ENCODE measurements at regions not wholly inside any gene's neighbourhood (a gene's known extent, or its start where the extent isn't known, plus 50 kb on each side); places are given as distances from the start of the nearest gene placed in this dataset.
"Not testable (repeated sequence)": the region's sequence is repeated elsewhere in the genome, so short reads cannot be mapped to it uniquely, and the experiment has no call there.

DNA sequence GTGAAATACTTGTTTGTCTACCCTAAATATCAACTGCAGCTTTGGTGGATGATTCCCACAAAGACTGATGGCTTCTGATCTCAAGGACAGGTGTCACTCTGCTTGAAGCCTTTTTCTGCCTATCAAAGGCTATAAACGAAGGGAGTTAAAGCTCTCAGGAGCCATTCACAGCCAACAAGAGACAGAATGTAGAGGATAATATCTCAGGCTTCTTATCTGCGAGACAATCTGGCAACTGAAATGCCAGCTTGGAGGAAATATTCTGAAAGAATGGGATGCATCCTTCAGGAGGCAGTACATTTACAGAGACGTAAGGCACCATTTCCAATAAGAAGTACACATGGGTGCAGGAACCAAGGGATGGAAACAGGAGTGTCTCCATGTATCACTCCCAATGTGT lies 549.4 kb downstream of the GPAM start:
- DNase-seq (ENCODE audit: low spot score) (no peak), ATAC-seq (ENCODE audit: low read depth) (no peak)
- Histone ChIP-seq H3K4me3 (ENCODE audit: severe bottlenecking) (no peak overlapping the region), H3K27ac (ENCODE audit: poor library complexity, severe bottlenecking) (no peak overlapping the region), H3K9me3 (ENCODE audit: severe bottlenecking) (no peaks in the 10 kb centered on the region), H3K27me3 (ENCODE audit: insufficient read depth, poor library complexity, severe bottlenecking) (no peaks in the 10 kb centered on the region), H3K36me3 (ENCODE audit: low read depth) (no peaks in the 10 kb centered on the region), H3K4me1 (ENCODE audit: insufficient read depth, poor library complexity, severe bottlenecking) (no peaks in the 10 kb centered on the region)
- TF ChIP-seq, protein P1, sequence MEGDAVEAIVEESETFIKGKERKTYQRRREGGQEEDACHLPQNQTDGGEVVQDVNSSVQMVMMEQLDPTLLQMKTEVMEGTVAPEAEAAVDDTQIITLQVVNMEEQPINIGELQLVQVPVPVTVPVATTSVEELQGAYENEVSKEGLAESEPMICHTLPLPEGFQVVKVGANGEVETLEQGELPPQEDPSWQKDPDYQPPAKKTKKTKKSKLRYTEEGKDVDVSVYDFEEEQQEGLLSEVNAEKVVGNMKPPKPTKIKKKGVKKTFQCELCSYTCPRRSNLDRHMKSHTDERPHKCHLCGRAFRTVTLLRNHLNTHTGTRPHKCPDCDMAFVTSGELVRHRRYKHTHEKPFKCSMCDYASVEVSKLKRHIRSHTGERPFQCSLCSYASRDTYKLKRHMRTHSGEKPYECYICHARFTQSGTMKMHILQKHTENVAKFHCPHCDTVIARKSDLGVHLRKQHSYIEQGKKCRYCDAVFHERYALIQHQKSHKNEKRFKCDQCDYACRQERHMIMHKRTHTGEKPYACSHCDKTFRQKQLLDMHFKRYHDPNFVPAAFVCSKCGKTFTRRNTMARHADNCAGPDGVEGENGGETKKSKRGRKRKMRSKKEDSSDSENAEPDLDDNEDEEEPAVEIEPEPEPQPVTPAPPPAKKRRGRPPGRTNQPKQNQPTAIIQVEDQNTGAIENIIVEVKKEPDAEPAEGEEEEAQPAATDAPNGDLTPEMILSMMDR (IDR thresholded peaks at IDR 0.05; ENCODE audit: poor library complexity, severe bottlenecking) = no peak

DNA sequence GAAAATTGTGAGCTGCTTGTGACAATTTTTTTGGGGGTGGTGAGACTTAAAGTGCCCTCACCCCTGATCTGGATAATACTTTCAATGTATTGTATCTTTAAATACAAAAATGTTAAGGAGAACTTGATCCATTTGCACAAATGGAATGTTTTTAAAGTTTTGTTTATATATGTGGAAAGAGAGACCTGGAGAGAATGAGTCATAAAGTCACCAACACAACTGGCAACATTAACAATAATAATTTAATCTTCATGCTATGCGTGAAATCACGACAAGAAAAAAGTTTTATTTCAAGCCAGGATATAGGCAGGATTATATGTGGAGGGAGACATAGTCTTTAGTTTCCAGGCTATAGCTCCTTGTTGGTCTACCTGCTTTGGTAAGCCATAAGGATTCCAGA lies 537.5 kb downstream of the GPAM start:
- Histone ChIP-seq H3K27me3 (ENCODE audit: insufficient read depth, poor library complexity, severe bottlenecking) (no peaks in the 10 kb centered on the region), H3K4me1 (ENCODE audit: insufficient read depth, poor library complexity, severe bottlenecking) (no peaks in the 10 kb centered on the region), H3K9me3 (ENCODE audit: severe bottlenecking) (no peaks in the 10 kb centered on the region), H3K36me3 (ENCODE audit: low read depth) (no peaks in the 10 kb centered on the region), H3K27ac (ENCODE audit: poor library complexity, severe bottlenecking) (no peak overlapping the region), H3K4me3 (ENCODE audit: severe bottlenecking) (no peak overlapping the region)
- DNase-seq (ENCODE audit: low spot score) (no peak), ATAC-seq (ENCODE audit: low read depth) (no peak)
- TF ChIP-seq, protein P1 (IDR thresholded peaks at IDR 0.05; ENCODE audit: poor library complexity, severe bottlenecking) = no peak

DNA sequence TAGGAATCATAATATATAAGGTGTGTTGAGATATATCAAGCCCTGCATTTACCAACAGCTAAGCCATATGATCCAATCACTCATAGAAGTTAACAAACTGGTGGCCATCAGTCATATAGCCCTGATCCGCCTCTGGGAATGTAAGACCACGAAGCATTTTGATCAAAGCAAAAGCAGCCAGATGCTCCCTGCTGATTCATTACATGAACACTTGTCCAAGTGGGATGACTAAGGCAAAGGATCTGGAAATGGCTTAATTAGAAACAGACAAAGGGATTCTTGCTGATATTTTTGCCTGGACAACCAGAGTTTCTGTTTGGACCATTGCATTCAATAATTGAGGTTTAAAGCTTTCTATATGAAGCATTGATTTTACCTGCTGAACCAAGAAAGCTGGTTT lies 535.5 kb downstream of the GPAM start:
- ATAC-seq (ENCODE audit: low read depth) (no peak), DNase-seq (ENCODE audit: low spot score) (no peak)
- TF ChIP-seq, protein P1 (IDR thresholded peaks at IDR 0.05; ENCODE audit: poor library complexity, severe bottlenecking) = no peak
- Histone ChIP-seq H3K4me1 (ENCODE audit: insufficient read depth, poor library complexity, severe bottlenecking) (no peaks in the 10 kb centered on the region), H3K4me3 (ENCODE audit: severe bottlenecking) (no peak overlapping the region), H3K27me3 (ENCODE audit: insufficient read depth, poor library complexity, severe bottlenecking) (no peaks in the 10 kb centered on the region), H3K9me3 (ENCODE audit: severe bottlenecking) (no peaks in the 10 kb centered on the region), H3K36me3 (ENCODE audit: low read depth) (no peaks in the 10 kb centered on the region), H3K27ac (ENCODE audit: poor library complexity, severe bottlenecking) (no peak overlapping the region)

DNA sequence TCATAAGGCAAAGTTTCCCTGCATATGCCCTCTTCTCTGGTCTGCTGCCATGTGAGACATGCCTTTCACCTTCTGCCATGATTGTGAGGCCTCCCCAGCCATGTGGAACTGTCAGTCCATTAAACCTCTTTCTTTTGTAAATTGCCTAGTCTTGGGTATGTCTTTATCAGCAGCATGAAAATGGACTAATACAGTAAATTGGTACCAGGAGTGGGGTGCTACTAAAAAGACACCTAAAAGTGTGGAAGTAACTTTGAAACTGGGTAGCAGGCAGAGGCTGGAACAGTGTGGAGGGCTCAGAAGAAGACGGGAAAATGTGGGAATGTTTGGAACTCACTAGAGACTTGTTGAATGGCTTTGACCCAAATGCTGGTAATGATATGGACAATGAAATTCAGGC lies 534.5 kb downstream of the GPAM start:
- not testable (repeated sequence) for DNase-seq (ENCODE audit: low spot score); H3K9me3 ChIP-seq (ENCODE audit: severe bottlenecking); ATAC-seq (ENCODE audit: low read depth); H3K4me1 ChIP-seq (ENCODE audit: insufficient read depth, poor library complexity, severe bottlenecking); H3K27me3 ChIP-seq (ENCODE audit: insufficient read depth, poor library complexity, severe bottlenecking); H3K36me3 ChIP-seq (ENCODE audit: low read depth); H3K27ac ChIP-seq (ENCODE audit: poor library complexity, severe bottlenecking); H3K4me3 ChIP-seq (ENCODE audit: severe bottlenecking)

DNA sequence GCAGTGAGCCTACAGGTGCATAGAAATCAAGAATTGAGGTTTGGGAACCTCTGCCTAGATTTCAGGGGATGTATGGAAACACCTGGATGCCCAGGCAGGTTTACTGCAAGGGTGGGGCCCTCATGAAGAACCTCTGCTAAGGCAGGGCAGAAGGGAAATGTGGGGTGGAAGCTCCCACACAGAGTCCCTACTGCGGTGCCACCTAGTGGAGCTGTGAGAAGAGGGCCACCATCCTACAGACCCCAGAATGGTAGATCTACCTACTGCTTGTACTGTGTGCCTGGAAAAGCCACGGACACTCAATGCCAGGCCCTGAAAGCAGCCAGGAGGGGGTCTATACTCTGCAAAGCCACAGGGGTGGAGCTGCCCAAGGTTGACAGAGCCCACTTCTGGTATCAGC lies 533.5 kb downstream of the GPAM start:
- Histone ChIP-seq H3K36me3 (ENCODE audit: low read depth) (no peaks in the 10 kb centered on the region), H3K27ac (ENCODE audit: poor library complexity, severe bottlenecking) (no peak overlapping the region), H3K4me1 (ENCODE audit: insufficient read depth, poor library complexity, severe bottlenecking) (no peaks in the 10 kb centered on the region), H3K9me3 (ENCODE audit: severe bottlenecking) (peaks cover 2% of the 10 kb centered on the region), H3K27me3 (ENCODE audit: insufficient read depth, poor library complexity, severe bottlenecking) (no peaks in the 10 kb centered on the region), H3K4me3 (ENCODE audit: severe bottlenecking) (no peak overlapping the region)
- DNase-seq (ENCODE audit: low spot score) (no peak), ATAC-seq (ENCODE audit: low read depth) (no peak)
- TF ChIP-seq, protein P1 (IDR thresholded peaks at IDR 0.05; ENCODE audit: poor library complexity, severe bottlenecking) = no peak

Measured in RWPE2 (cell line).